ENCODE measurements at regions not wholly inside any gene's neighbourhood (a gene's known extent, or its start where the extent isn't known, plus 50 kb on each side); places are given as distances from the start of the nearest gene placed in this dataset.

DNA sequence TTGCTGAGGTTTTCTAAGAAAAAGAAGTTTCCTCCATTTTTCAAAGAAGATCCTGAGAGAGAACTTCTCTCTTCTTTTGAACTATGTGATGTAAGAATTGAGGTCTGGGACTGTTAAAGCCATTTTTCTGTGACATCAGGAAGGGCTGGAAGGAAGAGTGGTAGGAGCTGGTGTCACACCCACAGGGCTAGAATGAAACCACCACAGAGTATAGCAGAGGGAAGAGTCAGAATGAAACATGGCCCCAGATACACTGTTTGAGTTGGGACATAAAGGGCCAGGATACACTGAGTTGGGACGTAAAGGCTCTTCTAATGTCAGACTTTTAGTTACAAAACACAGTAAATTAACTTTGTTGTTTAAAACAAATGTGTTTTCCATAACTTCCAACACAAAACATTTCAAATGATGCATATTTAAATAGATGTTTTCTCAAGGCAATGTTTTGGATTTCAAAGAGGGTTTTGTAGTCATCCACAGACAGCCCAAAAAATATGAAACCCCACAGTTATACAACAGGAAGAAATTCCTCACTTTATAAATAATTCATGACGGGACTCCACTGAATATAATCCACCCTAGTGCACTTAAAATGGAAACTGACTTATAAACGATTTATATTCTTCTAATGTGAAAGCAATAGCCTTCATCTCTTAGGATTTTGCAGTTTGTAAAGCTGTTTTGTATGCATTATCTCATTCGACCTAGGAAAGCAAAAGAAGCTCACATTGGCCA lies 72.5 kb downstream of the LIG4 start:
- TF ChIP-seq POLR2AphosphoS5 (IDR thresholded peaks at IDR 0.05) = no peak
- TF ChIP-seq, protein P1, sequence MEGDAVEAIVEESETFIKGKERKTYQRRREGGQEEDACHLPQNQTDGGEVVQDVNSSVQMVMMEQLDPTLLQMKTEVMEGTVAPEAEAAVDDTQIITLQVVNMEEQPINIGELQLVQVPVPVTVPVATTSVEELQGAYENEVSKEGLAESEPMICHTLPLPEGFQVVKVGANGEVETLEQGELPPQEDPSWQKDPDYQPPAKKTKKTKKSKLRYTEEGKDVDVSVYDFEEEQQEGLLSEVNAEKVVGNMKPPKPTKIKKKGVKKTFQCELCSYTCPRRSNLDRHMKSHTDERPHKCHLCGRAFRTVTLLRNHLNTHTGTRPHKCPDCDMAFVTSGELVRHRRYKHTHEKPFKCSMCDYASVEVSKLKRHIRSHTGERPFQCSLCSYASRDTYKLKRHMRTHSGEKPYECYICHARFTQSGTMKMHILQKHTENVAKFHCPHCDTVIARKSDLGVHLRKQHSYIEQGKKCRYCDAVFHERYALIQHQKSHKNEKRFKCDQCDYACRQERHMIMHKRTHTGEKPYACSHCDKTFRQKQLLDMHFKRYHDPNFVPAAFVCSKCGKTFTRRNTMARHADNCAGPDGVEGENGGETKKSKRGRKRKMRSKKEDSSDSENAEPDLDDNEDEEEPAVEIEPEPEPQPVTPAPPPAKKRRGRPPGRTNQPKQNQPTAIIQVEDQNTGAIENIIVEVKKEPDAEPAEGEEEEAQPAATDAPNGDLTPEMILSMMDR (IDR thresholded peaks at IDR 0.05) = no peak
- no peak for TF ChIP-seq POLR2A (IDR thresholded peaks at IDR 0.05)
